H1 (cell line): ENCODE measurements at regions not wholly inside any gene's neighbourhood (a gene's known extent, or its start where the extent isn't known, plus 50 kb on each side); places are given as distances from the start of the nearest gene placed in this dataset.

ENCODE experiments used
- E2F6 ChIP-seq: IDR thresholded peaks from 2 replicates; pipeline ENCODE4 v1.6.1; 2012; ENCODE audit warnings: inconsistent platforms
- KDM1A ChIP-seq: fragments of 200-600, 300-600 bp; sonication (generic); IDR thresholded peaks from 2 replicates; pipeline ENCODE4 v1.7.1; 2016; ENCODE audit warnings: mild to moderate bottlenecking, low read length, borderline replicate concordance

- TF ChIP-seq E2F6 = no peak
- no peak for TF ChIP-seq KDM1A
Observed at GRCh38 chrX:117291760-117292159, 824.9 kb downstream of the KLHL13 start (continued).
